Mucosa of gallbladder (tissue), 1 donor: ENCODE measurements at regions not wholly inside any gene's neighbourhood (a gene's known extent, or its start where the extent isn't known, plus 50 kb on each side); places are given as distances from the start of the nearest gene placed in this dataset.
A peak's percentile ranks its signal among the peaks of the same experiment; 100 is the strongest.

Experiments used
- DNase-seq: peaks from one replicate; pipeline ENCODE4 v3.0.0-alpha.2; 2020; ENCODE audit warnings: low spot score
- donor health status: DM: no; HTN: no; CAD: no.

GRCh38 chr15:58235961-58236360, 97.8 kb downstream of the AQP9 start:
- no peak for DNase-seq

- DNase-seq: no peak
Measured at GRCh38 chr15:58240191-58240932, 102.2 kb downstream of the AQP9 start.

- no peak for DNase-seq
Measured at GRCh38 chr15:58241872-58242271, 103.7 kb downstream of the AQP9 start.

- no peak for DNase-seq
Measured at GRCh38 chr15:58243070-58243469, 104.9 kb downstream of the AQP9 start.

- DNase-seq: no peak
Measured at GRCh38 chr15:58244536-58244935, 106.4 kb downstream of the AQP9 start.

GRCh38 chr15:58246041-58246440, 107.9 kb downstream of the AQP9 start:
- no peak for DNase-seq

GRCh38 chr15:58247855-58248842, 110.0 kb downstream of the AQP9 start:
- peak; percentile 55 for DNase-seq

GRCh38 chr15:58249646-58250312, 111.6 kb downstream of the AQP9 start:
- DNase-seq: no peak

- DNase-seq: no peak
Measured at GRCh38 chr15:58252586-58253323, 114.6 kb downstream of the AQP9 start.

GRCh38 chr15:58257776-58258325, 119.7 kb downstream of the AQP9 start:
- DNase-seq: no peak

GRCh38 chr15:58258501-58259292, 120.5 kb downstream of the AQP9 start:
- DNase-seq: no peak

GRCh38 chr15:58260205-58260724, 122.1 kb downstream of the AQP9 start:
- DNase-seq: no peak

GRCh38 chr15:58260725-58261267, 122.6 kb downstream of the AQP9 start:
- no peak for DNase-seq

GRCh38 chr15:58261368-58261767, 123.2 kb downstream of the AQP9 start:
- no peak for DNase-seq

- no peak for DNase-seq
Measured at GRCh38 chr15:58264053-58264971, 126.1 kb downstream of the AQP9 start.

- DNase-seq: no peak
Measured at GRCh38 chr15:58267051-58267450, 128.9 kb downstream of the AQP9 start.

- no peak for DNase-seq
Measured at GRCh38 chr15:58268746-58269267, 130.6 kb downstream of the AQP9 start.
